ENCODE measurements at regions not wholly inside any gene's neighbourhood (a gene's known extent, or its start where the extent isn't known, plus 50 kb on each side); places are given as distances from the start of the nearest gene placed in this dataset.

- no peak for TF ChIP-seq CTCF (conservative IDR thresholded peaks at IDR 0.05)
- H3K27ac ChIP-seq: no peak overlapping the region
Observed at GRCh38 chr4:159604781-159605180, 501.9 kb downstream of the RAPGEF2 start.

- TF ChIP-seq CTCF (conservative IDR thresholded peaks at IDR 0.05): no peak
- no peak overlapping the region for H3K27ac ChIP-seq
Observed at GRCh38 chr4:159606835-159607234, 504.0 kb downstream of the RAPGEF2 start.

GRCh38 chr4:159607809-159608208, 504.9 kb downstream of the RAPGEF2 start:
- H3K27ac ChIP-seq: no peak overlapping the region
- TF ChIP-seq CTCF (conservative IDR thresholded peaks at IDR 0.05): no peak

- H3K27ac ChIP-seq: no peak overlapping the region
- peak; percentile 35 for TF ChIP-seq CTCF (conservative IDR thresholded peaks at IDR 0.05)
Observed at GRCh38 chr4:159608436-159608835, 505.6 kb downstream of the RAPGEF2 start.

- TF ChIP-seq CTCF (conservative IDR thresholded peaks at IDR 0.05): no peak
Observed at GRCh38 chr4:159632031-159632430, 529.2 kb downstream of the RAPGEF2 start.

GRCh38 chr4:159639671-159640323, 536.9 kb downstream of the RAPGEF2 start:
- no peak for TF ChIP-seq CTCF (conservative IDR thresholded peaks at IDR 0.05)
- no peak overlapping the region for H3K27ac ChIP-seq

More at GRCh38 chr4:159632031-159632430, 529.2 kb downstream of the RAPGEF2 start:
- no peak overlapping the region for H3K27ac ChIP-seq

GRCh38 chr4:159649237-159649636, 546.4 kb downstream of the RAPGEF2 start:
- no peak for TF ChIP-seq CTCF (conservative IDR thresholded peaks at IDR 0.05)
- H3K27ac ChIP-seq: no peak overlapping the region
